ENCODE measurements at regions not wholly inside any gene's neighbourhood (a gene's known extent, or its start where the extent isn't known, plus 50 kb on each side); places are given as distances from the start of the nearest gene placed in this dataset.

GRCh38 chr6:90439586-90439985 lies 142.9 kb upstream of the BACH2 start:
- in situ Hi-C loops (cut with MboI; ENCODE audit: low pct_unique_long_range_greater_than_20kb, low sequenced_read_pairs): no loop called here
- no peak for DNase-seq

GRCh38 chr6:90436403-90436802 lies 139.8 kb upstream of the BACH2 start:
- in situ Hi-C loops (cut with MboI; ENCODE audit: low pct_unique_long_range_greater_than_20kb, low sequenced_read_pairs): no loop called here

GRCh38 chr6:90435207-90435899 lies 138.7 kb upstream of the BACH2 start:
- no peak for DNase-seq
- in situ Hi-C loops (cut with MboI; ENCODE audit: low pct_unique_long_range_greater_than_20kb, low sequenced_read_pairs): no loop called here

More at GRCh38 chr6:90436403-90436802, 139.8 kb upstream of the BACH2 start:
- DNase-seq: no peak

GRCh38 chr6:90434094-90434493 lies 137.5 kb upstream of the BACH2 start:
- in situ Hi-C loops (cut with MboI; ENCODE audit: low pct_unique_long_range_greater_than_20kb, low sequenced_read_pairs): no loop called here
- no peak for DNase-seq

GRCh38 chr6:90432937-90433336 lies 136.3 kb upstream of the BACH2 start:
- in situ Hi-C loops (cut with MboI; ENCODE audit: low pct_unique_long_range_greater_than_20kb, low sequenced_read_pairs): no loop called here
- DNase-seq: no peak

- in situ Hi-C loops (cut with MboI; ENCODE audit: low pct_unique_long_range_greater_than_20kb, low sequenced_read_pairs): no loop called here
- DNase-seq: no peak
Observed at GRCh38 chr6:90432041-90432775, 135.6 kb upstream of the BACH2 start.

- in situ Hi-C loops (cut with MboI; ENCODE audit: low pct_unique_long_range_greater_than_20kb, low sequenced_read_pairs): no loop called here
- no peak for DNase-seq
Observed at GRCh38 chr6:90431576-90431975, 134.9 kb upstream of the BACH2 start.

- DNase-seq: no peak
- in situ Hi-C loops (cut with MboI; ENCODE audit: low pct_unique_long_range_greater_than_20kb, low sequenced_read_pairs): no loop called here
Observed at GRCh38 chr6:90429713-90430112, 133.1 kb upstream of the BACH2 start.

- no peak for DNase-seq
- in situ Hi-C loops (cut with MboI; ENCODE audit: low pct_unique_long_range_greater_than_20kb, low sequenced_read_pairs): no loop called here
Observed at GRCh38 chr6:90428514-90428913, 131.9 kb upstream of the BACH2 start.

GRCh38 chr6:90425161-90425641 lies 128.6 kb upstream of the BACH2 start:
- DNase-seq: no peak
- in situ Hi-C loops (cut with MboI; ENCODE audit: low pct_unique_long_range_greater_than_20kb, low sequenced_read_pairs): no loop called here

GRCh38 chr6:90424580-90424979 lies 127.9 kb upstream of the BACH2 start:
- DNase-seq: no peak
- in situ Hi-C loops (cut with MboI; ENCODE audit: low pct_unique_long_range_greater_than_20kb, low sequenced_read_pairs): no loop called here

- DNase-seq: no peak
- in situ Hi-C loops (cut with MboI; ENCODE audit: low pct_unique_long_range_greater_than_20kb, low sequenced_read_pairs): no loop called here
Observed at GRCh38 chr6:90421666-90422065, 125.0 kb upstream of the BACH2 start.

- DNase-seq: no peak
- in situ Hi-C loops (cut with MboI; ENCODE audit: low pct_unique_long_range_greater_than_20kb, low sequenced_read_pairs): no loop called here
Observed at GRCh38 chr6:90420500-90420899, 123.9 kb upstream of the BACH2 start.

- DNase-seq: no peak
- in situ Hi-C loops (cut with MboI; ENCODE audit: low pct_unique_long_range_greater_than_20kb, low sequenced_read_pairs): no loop called here
Observed at GRCh38 chr6:90417385-90417784, 120.7 kb upstream of the BACH2 start.

GRCh38 chr6:90416322-90416721 lies 119.7 kb upstream of the BACH2 start:
- in situ Hi-C loops (cut with MboI; ENCODE audit: low pct_unique_long_range_greater_than_20kb, low sequenced_read_pairs): no loop called here
- no peak for DNase-seq

GRCh38 chr6:90415178-90415577 lies 118.5 kb upstream of the BACH2 start:
- in situ Hi-C loops (cut with MboI; ENCODE audit: low pct_unique_long_range_greater_than_20kb, low sequenced_read_pairs): no loop called here
- no peak for DNase-seq

GRCh38 chr6:90414352-90414751 lies 117.7 kb upstream of the BACH2 start:
- DNase-seq: no peak
- in situ Hi-C loops (cut with MboI; ENCODE audit: low pct_unique_long_range_greater_than_20kb, low sequenced_read_pairs): no loop called here

- in situ Hi-C loops (cut with MboI; ENCODE audit: low pct_unique_long_range_greater_than_20kb, low sequenced_read_pairs): no loop called here
- DNase-seq: no peak
Observed at GRCh38 chr6:90413867-90414266, 117.2 kb upstream of the BACH2 start.

GRCh38 chr6:90413396-90413795 lies 116.8 kb upstream of the BACH2 start:
- in situ Hi-C loops (cut with MboI; ENCODE audit: low pct_unique_long_range_greater_than_20kb, low sequenced_read_pairs): no loop called here
- no peak for DNase-seq

GRCh38 chr6:90412538-90413369 lies 116.1 kb upstream of the BACH2 start:
- no peak for DNase-seq
- in situ Hi-C loops (cut with MboI; ENCODE audit: low pct_unique_long_range_greater_than_20kb, low sequenced_read_pairs): no loop called here

All from KBM-7 (cell line).